ENCODE measurements at regions not wholly inside any gene's neighbourhood (a gene's known extent, or its start where the extent isn't known, plus 50 kb on each side); places are given as distances from the start of the nearest gene placed in this dataset.
"Not testable (repeated sequence)": the region's sequence is repeated elsewhere in the genome, so short reads cannot be mapped to it uniquely, and the experiment has no call there.

- DNase-seq = no peak
Observed at GRCh38 chr16:51839727-51840462, 688.8 kb upstream of the SALL1 start.

GRCh38 chr16:51834794-51835193, 683.7 kb upstream of the SALL1 start:
- no peak for DNase-seq

GRCh38 chr16:51834133-51834532, 683.1 kb upstream of the SALL1 start:
- DNase-seq = no peak

- DNase-seq = no peak
Observed at GRCh38 chr16:51831595-51832367, 680.7 kb upstream of the SALL1 start.

- not testable (repeated sequence) for DNase-seq
Observed at GRCh38 chr16:51831034-51831433, 680.0 kb upstream of the SALL1 start.

GRCh38 chr16:51825779-51826178, 674.7 kb upstream of the SALL1 start:
- DNase-seq = no peak

- DNase-seq = no peak
Observed at GRCh38 chr16:51822471-51822870, 671.4 kb upstream of the SALL1 start.

- DNase-seq = no peak
Observed at GRCh38 chr16:51821527-51821926, 670.5 kb upstream of the SALL1 start.

GRCh38 chr16:51820176-51820575, 669.1 kb upstream of the SALL1 start:
- DNase-seq = no peak

- DNase-seq = no peak
Observed at GRCh38 chr16:51818342-51818944, 667.4 kb upstream of the SALL1 start.

- no peak for DNase-seq
Observed at GRCh38 chr16:51816929-51817328, 665.9 kb upstream of the SALL1 start.

- no peak for DNase-seq
Observed at GRCh38 chr16:51815523-51815922, 664.5 kb upstream of the SALL1 start.

GRCh38 chr16:51814617-51815016, 663.5 kb upstream of the SALL1 start:
- no peak for DNase-seq

GRCh38 chr16:51813609-51814008, 662.5 kb upstream of the SALL1 start:
- no peak for DNase-seq

GRCh38 chr16:51812945-51813344, 661.9 kb upstream of the SALL1 start:
- no peak for DNase-seq

- DNase-seq = no peak
Observed at GRCh38 chr16:51807551-51807950, 656.5 kb upstream of the SALL1 start.

- DNase-seq = no peak
Observed at GRCh38 chr16:51801635-51802034, 650.6 kb upstream of the SALL1 start.

GRCh38 chr16:51797669-51798259, 646.7 kb upstream of the SALL1 start:
- DNase-seq = no peak

GRCh38 chr16:51779240-51779639, 628.2 kb upstream of the SALL1 start:
- no peak for DNase-seq

- DNase-seq = no peak
Observed at GRCh38 chr16:51773071-51773890, 622.2 kb upstream of the SALL1 start.

- DNase-seq = no peak
Observed at GRCh38 chr16:51766739-51767138, 615.7 kb upstream of the SALL1 start.

GRCh38 chr16:51763072-51763661, 612.1 kb upstream of the SALL1 start:
- no peak for DNase-seq
